ENCODE measurements at regions not wholly inside any gene's neighbourhood (a gene's known extent, or its start where the extent isn't known, plus 50 kb on each side); places are given as distances from the start of the nearest gene placed in this dataset.

- TF ChIP-seq CTCF (conservative IDR thresholded peaks at IDR 0.05 in 1 of 2, IDR thresholded peaks at IDR 0.05 in 1 of 2; ENCODE audit: low read depth in 1 of 2, low read length in 2 of 2) (no peak), EZH2 (IDR thresholded peaks at IDR 0.05; ENCODE audit: low read length, missing control alignments) (no peak)
Measured at GRCh38 chr15:96774216-96774615, 443.7 kb downstream of the NR2F2 start.

Data from fibroblast of lung (primary cell).